SHP77 (cell line): ENCODE measurements at regions not wholly inside any gene's neighbourhood (a gene's known extent, or its start where the extent isn't known, plus 50 kb on each side); places are given as distances from the start of the nearest gene placed in this dataset.
A peak's percentile ranks its signal among the peaks of the same experiment; 100 is the strongest.
"Not testable (repeated sequence)": the region's sequence is repeated elsewhere in the genome, so short reads cannot be mapped to it uniquely, and the experiment has no call there.

Experiments
- DNase-seq, 2 experiments: peaks; one replicate each; lab custom pipeline; 2025; lab: John Stamatoyannopoulos, UW

GRCh38 chr4:79850626-79851025 is 222.4 kb downstream of the ANTXR2 start:
- DNase-seq: no peak

- DNase-seq: peak in 1 of 2 experiments; percentile 9
Observed at GRCh38 chr4:79848329-79848728, 224.7 kb downstream of the ANTXR2 start.

- DNase-seq: no peak
Observed at GRCh38 chr4:79847411-79847810, 225.6 kb downstream of the ANTXR2 start.

GRCh38 chr4:79842162-79842561 is 230.9 kb downstream of the ANTXR2 start:
- no peak for DNase-seq

GRCh38 chr4:79833857-79834256 is 239.2 kb downstream of the ANTXR2 start:
- DNase-seq: no peak

- no peak for DNase-seq
Observed at GRCh38 chr4:79831701-79832514, 241.1 kb downstream of the ANTXR2 start.

GRCh38 chr4:79831119-79831528 is 241.9 kb downstream of the ANTXR2 start:
- DNase-seq: no peak

GRCh38 chr4:79827283-79827682 is 245.7 kb downstream of the ANTXR2 start:
- no peak for DNase-seq

GRCh38 chr4:79823148-79823763 is 249.8 kb downstream of the ANTXR2 start:
- no peak for DNase-seq

- no peak for DNase-seq
Observed at GRCh38 chr4:79820427-79820826, 252.6 kb downstream of the ANTXR2 start.

GRCh38 chr4:79807933-79808332 is 265.1 kb downstream of the ANTXR2 start:
- DNase-seq: not testable (repeated sequence)

- no peak for DNase-seq
Observed at GRCh38 chr4:79798047-79798446, 275.0 kb downstream of the ANTXR2 start.

- DNase-seq: no peak
Observed at GRCh38 chr4:79796948-79797347, 276.1 kb downstream of the ANTXR2 start.

- no peak for DNase-seq
Observed at GRCh38 chr4:79788884-79789283, 284.1 kb downstream of the ANTXR2 start.

- DNase-seq: no peak
Observed at GRCh38 chr4:79780129-79780528, 292.9 kb downstream of the ANTXR2 start.

- DNase-seq: no peak
Observed at GRCh38 chr4:79772510-79772909, 300.5 kb downstream of the ANTXR2 start.

- no peak for DNase-seq
Observed at GRCh38 chr4:79764120-79764519, 308.9 kb downstream of the ANTXR2 start.

GRCh38 chr4:79763486-79764075 is 309.4 kb downstream of the ANTXR2 start:
- no peak for DNase-seq

GRCh38 chr4:79759793-79760192 is 313.2 kb downstream of the ANTXR2 start:
- no peak for DNase-seq

GRCh38 chr4:79757600-79757999 is 315.4 kb downstream of the ANTXR2 start:
- no peak for DNase-seq

GRCh38 chr4:79756140-79756895 is 316.7 kb downstream of the ANTXR2 start:
- no peak for DNase-seq

GRCh38 chr4:79748835-79749234 is 324.2 kb downstream of the ANTXR2 start:
- no peak for DNase-seq
